Keratinocyte (primary cell): ENCODE measurements at regions not wholly inside any gene's neighbourhood (a gene's known extent, or its start where the extent isn't known, plus 50 kb on each side); places are given as distances from the start of the nearest gene placed in this dataset.

Source experiments
- DNase-seq: peaks from one replicate; pipeline ENCODE4 v3.0.0-alpha.2; 2011; ENCODE audit warnings: low read depth, missing footprints, low spot score
- FAIRE-seq: peaks from 2 replicates; lab custom pipeline; 2011; peaks lifted over from hg19 to GRCh38; lab: Jason Lieb, UNC
- H2AFZ ChIP-seq: 2 replicates; pipeline ENCODE4 v1.6.0; 2012; ENCODE audit warnings: low read length, control low read depth, inconsistent platforms; ENCODE audit not compliant: control insufficient read depth
- H3K27ac ChIP-seq: 2 replicates; pipeline ENCODE4 v1.5.1; 2011; ENCODE audit warnings: low read length; ENCODE audit not compliant: control insufficient read depth, insufficient read depth
- H3K27me3 ChIP-seq: 3 replicates; pipeline ENCODE4 v1.6.0; 2011; ENCODE audit warnings: low read length; ENCODE audit not compliant: control insufficient read depth, insufficient read depth; ENCODE audit errors: extremely low read depth
- H3K36me3 ChIP-seq, 2 experiments: 2 replicates in 1 of 2; 3 replicates in 1 of 2; pipeline ENCODE4 v1.5.1; 2011; ENCODE audit warnings: low read length in 2 of 2, mild to moderate bottlenecking in 1 of 2; ENCODE audit not compliant: control insufficient read depth in 2 of 2, insufficient read depth in 2 of 2; ENCODE audit errors: extremely low read depth in 1 of 2
- H3K4me1 ChIP-seq: 3 replicates; pipeline ENCODE4 v1.5.1; 2011; ENCODE audit warnings: low read length; ENCODE audit not compliant: control insufficient read depth, insufficient read depth; ENCODE audit errors: extremely low read depth
- H3K4me2 ChIP-seq: 3 replicates; pipeline ENCODE4 v1.6.0; 2011; ENCODE audit warnings: low read depth, low read length; ENCODE audit not compliant: control insufficient read depth, insufficient read depth; ENCODE audit errors: extremely low read depth
- H3K4me3 ChIP-seq, 3 experiments: fragments of 200-600 bp in 1 of 3; sonication (generic) in 1 of 3; 2 replicates in 2 of 3; 3 replicates in 1 of 3; pipeline ENCODE4 v1.5.1; 2011 to 2016; ENCODE audit warnings: low read length in 3 of 3, mild to moderate bottlenecking in 3 of 3, control low read depth in 2 of 3, inconsistent platforms in 1 of 3, low read depth in 1 of 3, mixed read lengths in 1 of 3, mixed run types in 1 of 3, moderate library complexity in 1 of 3; ENCODE audit not compliant: control insufficient read depth in 2 of 3, insufficient read depth in 2 of 3; ENCODE audit errors: extremely low read depth in 1 of 3
- H3K79me2 ChIP-seq: 2 replicates; pipeline ENCODE4 v1.6.0; 2012; ENCODE audit warnings: low read length; ENCODE audit not compliant: control insufficient read depth, insufficient read depth
- H3K9ac ChIP-seq: 3 replicates; pipeline ENCODE4 v1.6.0; 2011; ENCODE audit warnings: low read length; ENCODE audit not compliant: control insufficient read depth, insufficient read depth; ENCODE audit errors: extremely low read depth
- H3K9me1 ChIP-seq: 3 replicates; pipeline ENCODE4 v1.6.0; 2011; ENCODE audit warnings: low read length; ENCODE audit not compliant: control insufficient read depth, insufficient read depth; ENCODE audit errors: extremely low read depth
- H3K9me3 ChIP-seq: 2 replicates; pipeline ENCODE4 v1.5.1; 2012; ENCODE audit warnings: low read depth, low read length; ENCODE audit not compliant: control insufficient read depth
- H4K20me1 ChIP-seq: 3 replicates; pipeline ENCODE4 v1.6.0; 2011; ENCODE audit warnings: low read length; ENCODE audit not compliant: control insufficient read depth, insufficient read depth; ENCODE audit errors: extremely low read depth
- CTCF ChIP-seq, 3 experiments: IDR thresholded peaks in 1 of 3; conservative IDR thresholded peaks in 1 of 3; optimal IDR thresholded peaks in 1 of 3; 2 replicates in 2 of 3; 3 replicates in 1 of 3; pipeline versions ENCODE3 to v1.5.1; 2011; ENCODE audit warnings: low read length in 3 of 3, mild to moderate bottlenecking in 3 of 3, moderate library complexity in 2 of 3, control low read depth in 1 of 3, inconsistent platforms in 1 of 3; ENCODE audit not compliant: insufficient read depth in 2 of 3; ENCODE audit errors: extremely low read depth in 1 of 3
- EZH2 ChIP-seq: IDR thresholded peaks from one replicate; pipeline ENCODE4 v1.6.1; 2012; ENCODE audit warnings: inconsistent platforms, mild to moderate bottlenecking, low read length, moderate library complexity
- dilution Hi-C: fragments of 300-500 bp; cut with MboI; formaldehyde crosslinking; loops from one replicate; pipeline ENCODE4 v1.7.0; 2020; ENCODE audit warnings: low sequenced_read_pairs; ENCODE audit not compliant: extremely low pct_ligation_motif_present

- FAIRE-seq (no peak), DNase-seq (no peak)
- no peaks in the 10 kb centered on the region for H4K20me1 ChIP-seq
- H3K4me1 ChIP-seq, result no peaks in the 10 kb centered on the region
- H3K4me2 ChIP-seq, result no peak overlapping the region
- H3K27me3 ChIP-seq, result no peaks in the 10 kb centered on the region
- no peaks in the 10 kb centered on the region for H3K79me2 ChIP-seq
- no peak for TF ChIP-seq CTCF (optimal IDR thresholded peaks at IDR 0.05 in 1 of 3, IDR thresholded peaks at IDR 0.05 in 1 of 3, conservative IDR thresholded peaks at IDR 0.05 in 1 of 3; ENCODE audit: extremely low read depth in 1 of 3, insufficient read depth in 2 of 3, low read length in 3 of 3)
- no peak for TF ChIP-seq EZH2
- no peak overlapping the region for H3K27ac ChIP-seq
- H3K36me3 ChIP-seq, result no peaks in the 10 kb centered on the region
- H2AFZ ChIP-seq, result no peak overlapping the region
- H3K9me3 ChIP-seq, result peaks cover 21% of the 10 kb centered on the region
- no peak overlapping the region for H3K9ac ChIP-seq
- no peak overlapping the region for H3K4me3 ChIP-seq
- H3K9me1 ChIP-seq, result no peaks in the 10 kb centered on the region
- dilution Hi-C loops, result no loop called here
These were observed 1303.9 kb downstream of the BRD1 start for GRCh38 chr22:48523761-48524160.

GRCh38 chr22:48523091-48523490 is 1304.6 kb downstream of the BRD1 start:
- no peak for DNase-seq
- TF ChIP-seq EZH2, result no peak
- no peak for TF ChIP-seq CTCF (optimal IDR thresholded peaks at IDR 0.05 in 1 of 3, IDR thresholded peaks at IDR 0.05 in 1 of 3, conservative IDR thresholded peaks at IDR 0.05 in 1 of 3; ENCODE audit: extremely low read depth in 1 of 3, insufficient read depth in 2 of 3, low read length in 3 of 3)
- peaks cover 21% of the 10 kb centered on the region for H3K9me3 ChIP-seq
- H3K27ac ChIP-seq, result no peak overlapping the region
- no peak overlapping the region for H2AFZ ChIP-seq
- no peaks in the 10 kb centered on the region for H3K36me3 ChIP-seq
- H3K79me2 ChIP-seq, result no peaks in the 10 kb centered on the region
- no peaks in the 10 kb centered on the region for H3K4me1 ChIP-seq
- no peak for FAIRE-seq
- dilution Hi-C loops, result no loop called here
- no peak overlapping the region for H3K4me2 ChIP-seq
- H4K20me1 ChIP-seq, result no peaks in the 10 kb centered on the region
- no peak overlapping the region for H3K9ac ChIP-seq
- H3K4me3 ChIP-seq, result no peak overlapping the region
- H3K9me1 ChIP-seq, result no peaks in the 10 kb centered on the region
- no peaks in the 10 kb centered on the region for H3K27me3 ChIP-seq
